AG09309 (cell line): ENCODE measurements at regions not wholly inside any gene's neighbourhood (a gene's known extent, or its start where the extent isn't known, plus 50 kb on each side); places are given as distances from the start of the nearest gene placed in this dataset.

Experiments
- DNase-seq: peaks from one replicate; pipeline ENCODE4 v3.0.0-alpha.2; 2010; ENCODE audit warnings: low read depth
- H3K4me3 ChIP-seq: 2 replicates; pipeline ENCODE4 v1.5.1; 2011; ENCODE audit warnings: mild to moderate bottlenecking, low read depth, low read length, moderate library complexity; ENCODE audit not compliant: control insufficient read depth
- CTCF ChIP-seq: IDR thresholded peaks from 2 replicates; pipeline ENCODE4 v1.5.1; 2011; ENCODE audit warnings: mild to moderate bottlenecking, low read depth, low read length, inconsistent platforms; ENCODE audit not compliant: insufficient read depth, control insufficient read depth; ENCODE audit errors: missing control alignments

- H3K4me3 ChIP-seq = no peak overlapping the region
- no peak for DNase-seq
- TF ChIP-seq CTCF = no peak
Measured at GRCh38 chr9:79798450-79798849, 226.7 kb downstream of the TLE4 start.

GRCh38 chr9:79796411-79796810 is 224.6 kb downstream of the TLE4 start:
- H3K4me3 ChIP-seq = no peak overlapping the region
- DNase-seq = no peak
- TF ChIP-seq CTCF = no peak

- DNase-seq = no peak
- no peak overlapping the region for H3K4me3 ChIP-seq
Measured at GRCh38 chr9:79788662-79789061, 216.9 kb downstream of the TLE4 start.

GRCh38 chr9:79781263-79781662 is 209.5 kb downstream of the TLE4 start:
- no peak overlapping the region for H3K4me3 ChIP-seq
- no peak for TF ChIP-seq CTCF
- no peak for DNase-seq

More at GRCh38 chr9:79788662-79789061, 216.9 kb downstream of the TLE4 start:
- no peak for TF ChIP-seq CTCF

GRCh38 chr9:79780559-79780958 is 208.8 kb downstream of the TLE4 start:
- no peak for TF ChIP-seq CTCF
- DNase-seq = no peak
- no peak overlapping the region for H3K4me3 ChIP-seq

- DNase-seq = no peak
- TF ChIP-seq CTCF = no peak
- H3K4me3 ChIP-seq = no peak overlapping the region
Measured at GRCh38 chr9:79779901-79780300, 208.1 kb downstream of the TLE4 start.

GRCh38 chr9:79778581-79778980 is 206.8 kb downstream of the TLE4 start:
- TF ChIP-seq CTCF = no peak
- no peak overlapping the region for H3K4me3 ChIP-seq
- no peak for DNase-seq
